Head of caudate nucleus (tissue), 42 donors: ENCODE measurements at regions not wholly inside any gene's neighbourhood (a gene's known extent, or its start where the extent isn't known, plus 50 kb on each side); places are given as distances from the start of the nearest gene placed in this dataset.

Experiments used
- DNase-seq, 42 donors: peaks; one replicate each; pipeline versions ENCODE4 v3.0.0 to v3.0.0-alpha.2; 2020 to 2021; ENCODE audit warnings: mixed read lengths in 7 of 42
- intact Hi-C: fragments of 100-400 bp; cut with DNase I; formaldehyde crosslinking; loops from one replicate; pipeline ENCODE4 v1.15.0; 2022

- intact Hi-C loops: no loop called here
- DNase-seq: no peak
These were observed 159.0 kb upstream of the NOX3 start for GRCh38 chr6:155614606-155615005.

GRCh38 chr6:155611742-155612141, 156.1 kb upstream of the NOX3 start:
- intact Hi-C loops: no loop called here
- DNase-seq: no peak

- intact Hi-C loops: no loop called here
- no peak for DNase-seq
These were observed 149.4 kb upstream of the NOX3 start for GRCh38 chr6:155604991-155605390.

GRCh38 chr6:155599561-155599960, 143.9 kb upstream of the NOX3 start:
- no peak for DNase-seq
- intact Hi-C loops: no loop called here

- DNase-seq: no peak
- intact Hi-C loops: no loop called here
These were observed 143.5 kb upstream of the NOX3 start for GRCh38 chr6:155599160-155599559.

GRCh38 chr6:155595284-155595683, 139.6 kb upstream of the NOX3 start:
- intact Hi-C loops: no loop called here
- no peak for DNase-seq

GRCh38 chr6:155591741-155592140, 136.1 kb upstream of the NOX3 start:
- DNase-seq: peak in 12 of 42 donors; percentile 10 to 55 (median 26)
- intact Hi-C loops: no loop called here

GRCh38 chr6:155589190-155589589, 133.6 kb upstream of the NOX3 start:
- intact Hi-C loops: no loop called here
- DNase-seq: no peak

- intact Hi-C loops: no loop called here
- DNase-seq: no peak
These were observed 132.2 kb upstream of the NOX3 start for GRCh38 chr6:155587817-155588216.

GRCh38 chr6:155586090-155586489, 130.5 kb upstream of the NOX3 start:
- DNase-seq: no peak
- intact Hi-C loops: no loop called here

- intact Hi-C loops: no loop called here
- no peak for DNase-seq
These were observed 128.4 kb upstream of the NOX3 start for GRCh38 chr6:155584006-155584405.

- intact Hi-C loops: no loop called here
- no peak for DNase-seq
These were observed 126.7 kb upstream of the NOX3 start for GRCh38 chr6:155582016-155582991.

- DNase-seq: no peak
- intact Hi-C loops: no loop called here
These were observed 125.3 kb upstream of the NOX3 start for GRCh38 chr6:155580904-155581303.

- intact Hi-C loops: no loop called here
- no peak for DNase-seq
These were observed 122.6 kb upstream of the NOX3 start for GRCh38 chr6:155578251-155578650.

GRCh38 chr6:155561966-155562364, 106.3 kb upstream of the NOX3 start:
- no peak for DNase-seq
- intact Hi-C loops: no loop called here

GRCh38 chr6:155561257-155561965, 105.8 kb upstream of the NOX3 start:
- intact Hi-C loops: no loop called here
- no peak for DNase-seq

- intact Hi-C loops: no loop called here
- DNase-seq: no peak
These were observed 94.3 kb upstream of the NOX3 start for GRCh38 chr6:155549928-155550327.

GRCh38 chr6:155549028-155549798, 93.6 kb upstream of the NOX3 start:
- no peak for DNase-seq

GRCh38 chr6:155548576-155548975, 92.9 kb upstream of the NOX3 start:
- DNase-seq: no peak
- intact Hi-C loops: no loop called here

More at GRCh38 chr6:155549028-155549798, 93.6 kb upstream of the NOX3 start:
- intact Hi-C loops: no loop called here

GRCh38 chr6:155544677-155545076, 89.0 kb upstream of the NOX3 start:
- DNase-seq: no peak
- intact Hi-C loops: no loop called here
